BJ (cell line): ENCODE measurements at regions not wholly inside any gene's neighbourhood (a gene's known extent, or its start where the extent isn't known, plus 50 kb on each side); places are given as distances from the start of the nearest gene placed in this dataset.

Source experiments
- CTCF ChIA-PET: fragments of 350-600 bp; formaldehyde crosslinking; extraction: SDS; loops from one replicate; lab custom pipeline; 2021; ENCODE audit warnings: antibody characterized with exemption, inconsistent platforms; lab: Yijun Ruan, JAX
- POLR2A ChIA-PET: fragments of 300-600 bp; sonication (Branson Sonifier 250); formaldehyde crosslinking; extraction: SDS; loops from one replicate; lab custom pipeline; 2021; ENCODE audit warnings: antibody characterized with exemption; lab: Charles Lee
- DNase-seq: peaks from one replicate; pipeline ENCODE4 v3.0.0-alpha.2; 2011; ENCODE audit warnings: low read depth
- H3K27me3 ChIP-seq: 2 replicates; pipeline ENCODE4 v1.6.0; 2011; ENCODE audit warnings: low read length; ENCODE audit not compliant: control insufficient read depth, insufficient read depth
- H3K36me3 ChIP-seq: 2 replicates; pipeline ENCODE4 v1.5.1; 2011; ENCODE audit warnings: low read length; ENCODE audit not compliant: control insufficient read depth, insufficient read depth
- H3K4me3 ChIP-seq: 2 replicates; pipeline ENCODE4 v1.5.1; 2011; ENCODE audit warnings: low read depth, mild to moderate bottlenecking, control low read depth, low read length
- TF ChIP-seq, protein P1 (sequence below): IDR thresholded peaks from 2 replicates; pipeline ENCODE4 v1.5.1; 2011; ENCODE audit warnings: low read depth, mild to moderate bottlenecking, control low read depth, inconsistent platforms, low read length, moderate library complexity; ENCODE audit not compliant: insufficient read depth

DNA sequence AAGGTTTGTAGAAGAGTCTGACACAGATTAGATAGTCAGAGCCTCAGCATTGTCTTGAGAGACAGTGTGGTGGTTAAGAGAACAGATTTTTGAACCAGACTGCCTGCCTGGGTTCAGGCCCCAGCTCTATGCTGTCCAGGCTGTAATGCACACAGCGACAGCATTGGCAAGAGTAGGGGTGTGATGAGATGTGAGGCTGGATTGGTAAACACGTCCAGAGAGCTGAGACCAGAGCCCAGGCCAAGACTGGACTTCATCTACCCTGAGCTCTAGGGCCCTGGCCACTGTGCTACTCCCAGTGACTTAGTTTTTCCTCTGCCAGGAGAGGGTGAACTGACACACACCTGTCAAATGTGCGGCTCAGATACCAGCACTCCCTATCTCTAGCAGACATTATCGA, 360.4 kb downstream of the RPS24 start:
- CTCF ChIA-PET = no interaction called here
- POLR2A ChIA-PET = no interaction called here
- Histone ChIP-seq H3K27me3 (peaks cover 2% of the 10 kb centered on the region), H3K4me3 (no peak overlapping the region), H3K36me3 (no peaks in the 10 kb centered on the region)
- DNase-seq = no peak
- TF ChIP-seq, protein P1, sequence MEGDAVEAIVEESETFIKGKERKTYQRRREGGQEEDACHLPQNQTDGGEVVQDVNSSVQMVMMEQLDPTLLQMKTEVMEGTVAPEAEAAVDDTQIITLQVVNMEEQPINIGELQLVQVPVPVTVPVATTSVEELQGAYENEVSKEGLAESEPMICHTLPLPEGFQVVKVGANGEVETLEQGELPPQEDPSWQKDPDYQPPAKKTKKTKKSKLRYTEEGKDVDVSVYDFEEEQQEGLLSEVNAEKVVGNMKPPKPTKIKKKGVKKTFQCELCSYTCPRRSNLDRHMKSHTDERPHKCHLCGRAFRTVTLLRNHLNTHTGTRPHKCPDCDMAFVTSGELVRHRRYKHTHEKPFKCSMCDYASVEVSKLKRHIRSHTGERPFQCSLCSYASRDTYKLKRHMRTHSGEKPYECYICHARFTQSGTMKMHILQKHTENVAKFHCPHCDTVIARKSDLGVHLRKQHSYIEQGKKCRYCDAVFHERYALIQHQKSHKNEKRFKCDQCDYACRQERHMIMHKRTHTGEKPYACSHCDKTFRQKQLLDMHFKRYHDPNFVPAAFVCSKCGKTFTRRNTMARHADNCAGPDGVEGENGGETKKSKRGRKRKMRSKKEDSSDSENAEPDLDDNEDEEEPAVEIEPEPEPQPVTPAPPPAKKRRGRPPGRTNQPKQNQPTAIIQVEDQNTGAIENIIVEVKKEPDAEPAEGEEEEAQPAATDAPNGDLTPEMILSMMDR = no peak

DNA sequence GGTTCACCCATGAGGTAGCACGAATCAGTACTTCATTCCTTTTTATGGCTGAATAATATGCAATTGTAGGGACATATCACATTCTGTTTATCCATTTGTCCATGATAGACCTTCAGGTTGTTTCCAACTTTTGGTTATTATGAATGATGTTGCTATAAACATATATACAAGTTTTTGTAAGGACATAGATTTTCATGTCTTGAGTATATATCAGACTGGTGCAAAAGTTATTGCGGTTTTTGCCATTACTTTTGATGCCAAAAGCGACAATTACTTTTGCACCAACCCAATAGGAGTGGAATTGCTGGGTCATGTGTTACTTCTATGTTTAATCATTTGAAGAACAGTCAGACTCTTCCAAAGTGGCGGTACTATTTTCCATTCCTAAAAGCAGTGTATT, 361.5 kb downstream of the RPS24 start:
- no peaks in the 10 kb centered on the region for H3K36me3 ChIP-seq
- ChIA-PET CTCF (no interaction called here), POLR2A (no interaction called here)
- DNase-seq = no peak
- no peak overlapping the region for H3K4me3 ChIP-seq
- TF ChIP-seq, protein P1 = no peak
- peaks cover 2% of the 10 kb centered on the region for H3K27me3 ChIP-seq

DNA sequence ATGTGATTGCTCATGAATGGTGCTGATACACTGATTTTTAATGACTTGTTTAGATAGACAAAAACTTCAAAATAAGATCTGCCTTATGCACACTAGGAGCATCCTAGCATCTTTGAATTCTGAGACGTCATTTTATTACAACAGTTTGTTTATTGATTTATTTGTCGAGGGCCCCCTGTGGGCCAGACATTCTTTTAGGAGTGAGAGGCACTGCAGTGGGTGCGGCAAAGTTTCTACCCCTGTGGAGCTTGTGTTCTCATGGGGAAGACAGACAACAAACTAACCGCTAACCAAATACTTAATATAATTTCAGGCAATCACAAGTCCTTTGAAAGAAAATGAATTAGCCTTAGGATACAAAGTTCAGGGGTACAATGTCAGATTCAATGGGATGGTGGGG, 363.1 kb downstream of the RPS24 start:
- no peak for DNase-seq
- H3K4me3 ChIP-seq = no peak overlapping the region
- ChIA-PET CTCF (no interaction called here), POLR2A (no interaction called here)
- TF ChIP-seq, protein P1 = no peak
- peaks cover 4% of the 10 kb centered on the region for H3K27me3 ChIP-seq
- no peaks in the 10 kb centered on the region for H3K36me3 ChIP-seq

DNA sequence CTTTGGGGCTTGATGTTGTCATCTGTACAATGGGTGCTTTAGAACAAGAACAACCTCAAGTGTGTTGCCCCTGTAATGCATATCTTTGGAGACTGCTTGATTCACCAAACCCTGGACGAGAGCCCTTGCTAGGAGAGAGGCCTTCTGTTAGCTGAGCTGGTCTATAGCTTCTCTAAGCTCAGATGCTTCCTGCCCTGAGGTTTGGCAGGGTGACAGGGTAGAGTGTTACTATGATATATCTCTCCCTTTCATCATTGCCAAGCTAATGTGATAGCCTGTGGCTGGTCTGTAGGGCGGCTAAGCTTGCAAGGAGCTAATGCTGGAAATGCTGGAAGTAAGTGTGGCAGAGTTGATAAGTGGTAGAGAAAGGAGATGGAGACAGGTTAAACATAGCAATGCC, 364.1 kb downstream of the RPS24 start:
- DNase-seq = no peak
- TF ChIP-seq, protein P1 = no peak
- H3K36me3 ChIP-seq = no peaks in the 10 kb centered on the region
- peaks cover 4% of the 10 kb centered on the region for H3K27me3 ChIP-seq
- ChIA-PET POLR2A (no interaction called here), CTCF (no interaction called here)
- H3K4me3 ChIP-seq = no peak overlapping the region

DNA sequence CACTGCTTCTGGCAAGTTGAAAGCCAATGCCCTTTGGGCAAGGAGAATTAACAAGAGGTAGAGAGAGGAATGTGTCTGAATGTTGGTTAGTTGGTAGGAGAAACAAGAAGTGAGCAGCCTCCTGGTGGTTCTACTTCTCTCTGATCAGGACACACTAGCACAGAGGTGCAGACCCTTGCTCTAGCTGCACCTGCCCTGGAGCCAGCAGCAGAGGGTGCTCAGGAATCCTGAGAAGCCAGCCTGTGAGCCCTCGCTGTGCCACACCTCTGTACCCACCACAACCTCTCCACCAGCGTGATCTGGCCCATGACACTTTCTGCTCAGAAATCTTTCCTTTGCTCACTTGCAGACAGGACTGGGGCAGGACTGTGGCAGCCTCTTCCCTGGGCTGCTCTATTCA, 364.7 kb downstream of the RPS24 start:
- peaks cover 4% of the 10 kb centered on the region for H3K27me3 ChIP-seq
- no peak for DNase-seq
- no peak overlapping the region for H3K4me3 ChIP-seq
- no peaks in the 10 kb centered on the region for H3K36me3 ChIP-seq
- ChIA-PET CTCF (no interaction called here), POLR2A (no interaction called here)
- TF ChIP-seq, protein P1 = no peak
